ENCODE measurements at regions not wholly inside any gene's neighbourhood (a gene's known extent, or its start where the extent isn't known, plus 50 kb on each side); places are given as distances from the start of the nearest gene placed in this dataset.
"Not testable (repeated sequence)": the region's sequence is repeated elsewhere in the genome, so short reads cannot be mapped to it uniquely, and the experiment has no call there.

DNA sequence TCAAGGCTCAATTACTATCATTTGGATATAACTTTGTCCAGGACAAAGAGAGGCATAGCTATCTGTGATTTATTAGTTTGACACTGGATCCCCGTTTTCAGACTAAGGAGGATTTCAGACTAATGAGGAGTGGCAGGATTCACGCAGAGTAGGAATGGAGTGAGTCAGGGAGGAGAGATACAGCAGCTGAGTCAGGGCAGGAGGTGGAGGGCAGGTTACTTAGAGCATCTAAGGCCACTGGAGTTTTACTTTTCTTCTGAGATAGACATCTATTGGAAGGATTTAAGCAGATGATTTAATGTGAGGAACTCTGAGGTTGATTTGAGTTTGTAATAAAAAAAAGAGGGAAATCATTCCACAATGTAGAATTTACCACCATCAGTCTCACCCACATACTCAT, 110.6 kb downstream of the RPIA start:
- H3K27ac Mint-ChIP-seq, CTCF ChIA-PET, H3K27me3 Mint-ChIP-seq, H3K4me3 Mint-ChIP-seq, H3K9me3 Mint-ChIP-seq, DNase-seq, H3K36me3 Mint-ChIP-seq, H3K4me1 Mint-ChIP-seq: not testable (repeated sequence)

DNA sequence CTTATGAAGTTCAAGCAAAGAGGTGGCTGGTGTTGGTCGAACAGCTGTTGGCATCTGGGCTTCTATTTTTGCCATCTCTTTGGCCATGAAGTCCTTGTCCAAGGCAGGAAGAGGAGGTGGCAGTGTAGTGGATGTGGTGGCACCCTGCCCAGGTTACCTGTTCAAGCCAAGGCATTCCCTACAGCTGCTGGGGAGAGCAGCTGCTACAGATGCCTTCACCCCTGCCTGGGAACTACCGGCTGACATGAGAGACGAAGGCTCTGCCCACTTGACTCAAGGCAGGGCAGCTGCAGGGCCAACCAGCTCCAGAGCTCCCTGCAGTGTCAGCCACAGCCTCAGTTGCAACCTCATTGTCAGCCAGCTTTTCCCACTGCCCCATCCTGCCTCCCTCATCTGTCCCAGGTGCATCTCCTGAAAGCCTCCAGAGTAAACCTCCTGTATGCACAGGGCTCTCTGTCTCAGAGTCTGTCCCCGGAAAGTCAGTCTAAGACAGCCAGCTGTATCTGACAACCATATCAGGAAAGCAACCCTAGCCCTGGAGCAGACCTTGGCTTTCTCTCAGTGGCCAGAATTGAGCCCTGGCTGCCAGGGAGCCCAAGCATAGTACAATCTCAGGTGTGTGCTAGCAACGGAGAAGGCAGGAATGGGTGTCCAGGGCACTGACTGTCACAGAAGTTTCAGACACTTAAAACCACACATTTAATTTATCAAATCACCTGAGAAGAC, 115.9 kb downstream of the RPIA start:
- no peaks in the 10 kb centered on the region for H3K4me1 Mint-ChIP-seq
- DNase-seq: no peak
- H3K36me3 Mint-ChIP-seq: no peaks in the 10 kb centered on the region
- no peak overlapping the region for H3K4me3 Mint-ChIP-seq
- no peaks in the 10 kb centered on the region for H3K27me3 Mint-ChIP-seq
- no peaks in the 10 kb centered on the region for H3K9me3 Mint-ChIP-seq
- CTCF ChIA-PET: no interaction called here
- H3K27ac Mint-ChIP-seq: no peak overlapping the region

DNA sequence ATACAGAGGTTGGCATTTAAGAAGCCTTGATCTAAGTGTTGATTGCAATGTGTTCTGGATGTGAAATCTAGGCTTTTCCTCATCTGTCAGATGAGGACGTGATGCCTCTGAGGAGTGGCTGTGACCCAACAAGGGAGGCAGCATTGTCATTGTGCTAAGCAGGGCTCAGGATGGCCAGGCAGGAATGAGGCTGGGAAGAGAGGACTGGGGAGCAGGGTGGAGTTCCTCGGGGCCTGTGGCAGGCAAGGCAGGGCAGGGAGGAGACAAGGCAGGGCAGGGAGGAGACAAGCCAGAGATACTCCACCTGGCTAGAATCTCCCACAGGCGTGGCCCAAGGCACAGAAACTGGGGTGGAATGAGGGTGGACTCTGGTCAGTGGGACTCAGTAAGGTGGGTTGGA, 116.6 kb downstream of the RPIA start:
- Mint-ChIP-seq H3K27ac (no peak overlapping the region), H3K4me1 (no peaks in the 10 kb centered on the region), H3K27me3 (no peaks in the 10 kb centered on the region), H3K9me3 (no peaks in the 10 kb centered on the region), H3K4me3 (no peak overlapping the region), H3K36me3 (no peaks in the 10 kb centered on the region)
- CTCF ChIA-PET: no interaction called here
- no peak for DNase-seq

DNA sequence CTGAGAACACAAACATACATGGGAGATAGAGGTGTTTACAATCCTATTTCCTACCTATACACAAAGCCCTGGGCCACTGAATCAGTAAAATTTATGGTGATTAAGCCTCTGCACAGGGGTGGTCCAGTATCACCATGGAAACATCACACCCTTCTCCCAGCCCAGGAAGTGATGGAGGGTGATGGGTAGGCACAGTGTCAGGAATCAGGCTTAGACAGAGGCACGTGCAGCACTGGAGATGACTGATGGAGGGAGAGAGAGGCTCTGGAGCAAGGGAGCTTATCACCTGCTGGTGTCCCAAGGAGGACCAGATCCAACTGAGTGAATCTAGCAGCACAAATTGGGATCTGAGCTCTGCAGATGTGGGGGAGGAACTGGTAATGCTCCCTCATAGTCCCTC, 117.2 kb downstream of the RPIA start:
- no peaks in the 10 kb centered on the region for H3K36me3 Mint-ChIP-seq
- no peaks in the 10 kb centered on the region for H3K9me3 Mint-ChIP-seq
- H3K4me1 Mint-ChIP-seq: no peaks in the 10 kb centered on the region
- no peaks in the 10 kb centered on the region for H3K27me3 Mint-ChIP-seq
- CTCF ChIA-PET: no interaction called here
- no peak overlapping the region for H3K4me3 Mint-ChIP-seq
- DNase-seq: no peak
- H3K27ac Mint-ChIP-seq: no peak overlapping the region

DNA sequence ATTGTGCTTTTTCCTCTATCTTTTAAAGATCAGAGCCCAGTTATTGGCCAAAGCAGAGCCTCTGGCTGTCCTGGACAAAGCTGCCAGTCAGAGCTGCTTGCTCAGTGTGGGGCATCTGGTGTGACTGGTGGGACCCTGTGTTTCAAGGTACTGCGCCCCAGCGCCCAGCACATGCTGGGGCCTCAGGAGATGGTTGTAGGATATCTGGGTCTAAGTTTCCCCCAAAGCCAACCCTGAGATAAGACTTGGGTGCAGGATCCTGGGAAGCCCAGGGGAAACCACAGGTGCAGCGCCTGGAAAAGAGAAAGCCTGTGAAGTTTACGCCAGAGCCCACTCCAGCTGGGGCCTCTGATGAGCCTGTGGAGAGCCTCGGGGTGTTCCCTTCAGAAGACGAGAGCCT, 117.7 kb downstream of the RPIA start:
- no peak overlapping the region for H3K27ac Mint-ChIP-seq
- DNase-seq: no peak
- no peaks in the 10 kb centered on the region for H3K27me3 Mint-ChIP-seq
- H3K4me3 Mint-ChIP-seq: no peak overlapping the region
- H3K36me3 Mint-ChIP-seq: no peaks in the 10 kb centered on the region
- no peaks in the 10 kb centered on the region for H3K4me1 Mint-ChIP-seq
- CTCF ChIA-PET: no interaction called here
- H3K9me3 Mint-ChIP-seq: no peaks in the 10 kb centered on the region

GRCh38 chr2:88810017-88810416, 118.5 kb downstream of the RPIA start:
- Mint-ChIP-seq H3K36me3 (no peaks in the 10 kb centered on the region), H3K4me1 (no peaks in the 10 kb centered on the region), H3K27ac (no peak overlapping the region), H3K27me3 (no peaks in the 10 kb centered on the region), H3K4me3 (no peak overlapping the region), H3K9me3 (peaks cover 6% of the 10 kb centered on the region)
- DNase-seq: no peak
- CTCF ChIA-PET: no interaction called here

- H3K9me3 Mint-ChIP-seq: peaks cover 10% of the 10 kb centered on the region
- DNase-seq: no peak
- H3K27ac Mint-ChIP-seq: no peak overlapping the region
- no peak overlapping the region for H3K4me3 Mint-ChIP-seq
- no peaks in the 10 kb centered on the region for H3K4me1 Mint-ChIP-seq
- no peaks in the 10 kb centered on the region for H3K27me3 Mint-ChIP-seq
- H3K36me3 Mint-ChIP-seq: no peaks in the 10 kb centered on the region
- CTCF ChIA-PET: no interaction called here
Observed at GRCh38 chr2:88810488-88810887, 119.0 kb downstream of the RPIA start.

DNA sequence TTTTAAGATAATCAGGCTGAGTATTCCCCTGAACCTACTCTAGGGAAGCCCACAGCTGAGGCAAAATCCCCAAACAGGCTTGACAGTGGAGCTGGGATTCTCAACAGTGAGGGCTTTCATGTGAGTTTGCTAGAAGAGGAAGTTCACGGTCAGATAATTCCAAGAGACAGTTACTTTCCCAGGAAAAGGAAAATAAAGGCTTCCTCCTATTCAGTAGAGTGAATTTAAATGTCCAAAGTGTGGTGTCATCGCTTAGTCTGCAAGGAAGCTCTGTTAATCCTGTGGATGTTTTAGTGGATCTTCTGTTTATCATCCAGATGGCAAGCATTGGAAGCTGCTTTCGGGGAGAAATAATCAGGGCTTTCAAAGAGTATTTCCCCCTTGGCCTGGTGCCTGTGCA, 119.8 kb downstream of the RPIA start:
- CTCF ChIA-PET: no interaction called here

DNA sequence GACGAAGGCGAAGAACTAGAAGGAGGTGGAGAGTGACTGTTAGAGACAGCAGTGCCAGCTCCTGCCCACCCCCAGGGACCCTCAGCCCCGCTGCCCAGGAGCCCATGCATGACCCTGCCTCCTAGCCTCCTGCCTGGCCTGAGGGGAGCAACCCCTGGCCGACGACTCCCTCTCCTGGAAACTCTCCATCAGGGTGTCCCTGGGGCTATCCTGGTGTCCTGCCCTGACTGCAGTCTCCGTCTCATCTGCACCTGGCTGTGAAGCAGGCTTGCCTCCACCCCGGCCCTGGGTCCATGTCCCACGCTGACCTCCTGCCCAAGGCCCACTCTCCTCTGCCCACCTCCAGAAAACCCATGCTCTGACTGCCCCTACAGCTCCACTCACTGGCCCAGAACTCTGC, 120.2 kb downstream of the RPIA start:
- H3K36me3 Mint-ChIP-seq: no peaks in the 10 kb centered on the region

More for the DNA sequence above, 119.8 kb downstream of the RPIA start:
- Mint-ChIP-seq H3K9me3 (peaks cover 11% of the 10 kb centered on the region), H3K27me3 (no peaks in the 10 kb centered on the region), H3K4me1 (no peaks in the 10 kb centered on the region), H3K27ac (no peak overlapping the region), H3K4me3 (no peak overlapping the region), H3K36me3 (no peaks in the 10 kb centered on the region)
- DNase-seq: no peak

GRCh38 chr2:88813612-88814011, 122.1 kb downstream of the RPIA start:
- peaks cover 5% of the 10 kb centered on the region for H3K27me3 Mint-ChIP-seq
- peaks cover 11% of the 10 kb centered on the region for H3K9me3 Mint-ChIP-seq
- no peak for DNase-seq
- no peak overlapping the region for H3K27ac Mint-ChIP-seq
- H3K4me1 Mint-ChIP-seq: no peaks in the 10 kb centered on the region
- no peaks in the 10 kb centered on the region for H3K36me3 Mint-ChIP-seq
- CTCF ChIA-PET: no interaction called here
- H3K4me3 Mint-ChIP-seq: no peak overlapping the region

More for the DNA sequence above, 120.2 kb downstream of the RPIA start:
- no peak overlapping the region for H3K4me3 Mint-ChIP-seq
- no peak for DNase-seq
- CTCF ChIA-PET: no interaction called here
- peaks cover 11% of the 10 kb centered on the region for H3K9me3 Mint-ChIP-seq
- no peaks in the 10 kb centered on the region for H3K27me3 Mint-ChIP-seq
- H3K27ac Mint-ChIP-seq: no peak overlapping the region
- no peaks in the 10 kb centered on the region for H3K4me1 Mint-ChIP-seq

- no peaks in the 10 kb centered on the region for H3K4me1 Mint-ChIP-seq
- CTCF ChIA-PET: no interaction called here
- DNase-seq: no peak
- no peak overlapping the region for H3K4me3 Mint-ChIP-seq
- peaks cover 11% of the 10 kb centered on the region for H3K9me3 Mint-ChIP-seq
- peaks cover 5% of the 10 kb centered on the region for H3K27me3 Mint-ChIP-seq
- no peak overlapping the region for H3K27ac Mint-ChIP-seq
- H3K36me3 Mint-ChIP-seq: no peaks in the 10 kb centered on the region
Observed at GRCh38 chr2:88815282-88815681, 123.8 kb downstream of the RPIA start.

- Mint-ChIP-seq H3K4me1 (no peaks in the 10 kb centered on the region), H3K27ac (no peak overlapping the region)
Observed at GRCh38 chr2:88815697-88816096, 124.2 kb downstream of the RPIA start.

GRCh38 chr2:88818381-88818780, 126.9 kb downstream of the RPIA start:
- peaks cover 11% of the 10 kb centered on the region for H3K9me3 Mint-ChIP-seq
- H3K27me3 Mint-ChIP-seq: peaks cover 9% of the 10 kb centered on the region
- H3K27ac Mint-ChIP-seq: no peak overlapping the region
- CTCF ChIA-PET: no interaction called here
- H3K36me3 Mint-ChIP-seq: no peaks in the 10 kb centered on the region
- H3K4me3 Mint-ChIP-seq: no peak overlapping the region
- no peaks in the 10 kb centered on the region for H3K4me1 Mint-ChIP-seq
- no peak for DNase-seq

More at GRCh38 chr2:88815697-88816096, 124.2 kb downstream of the RPIA start:
- CTCF ChIA-PET: no interaction called here
- Mint-ChIP-seq H3K27me3 (peaks cover 6% of the 10 kb centered on the region), H3K4me3 (no peak overlapping the region), H3K36me3 (no peaks in the 10 kb centered on the region), H3K9me3 (peaks cover 11% of the 10 kb centered on the region)
- DNase-seq: no peak

DNA sequence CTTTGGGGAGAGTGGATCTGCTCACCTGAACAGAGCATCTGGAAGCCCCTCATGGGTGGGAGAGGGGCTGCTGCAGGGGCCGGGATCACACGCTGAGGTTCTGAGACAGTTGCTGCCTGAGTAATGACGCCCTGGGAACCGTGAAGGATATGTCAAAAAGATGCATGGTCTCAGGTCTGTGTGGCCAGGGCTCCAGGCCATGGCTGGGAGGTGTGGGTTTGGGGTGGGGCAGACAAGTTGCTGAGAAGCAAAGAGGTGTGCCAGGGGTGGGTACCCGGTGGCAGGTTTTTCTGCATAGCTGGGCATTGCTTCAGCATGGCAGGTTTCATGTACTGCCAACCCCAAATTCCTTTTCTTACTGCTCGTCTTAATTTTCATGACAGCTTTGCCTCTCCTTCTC, 133.5 kb downstream of the RPIA start:
- Mint-ChIP-seq H3K27ac (no peak overlapping the region), H3K36me3 (no peaks in the 10 kb centered on the region), H3K4me3 (no peak overlapping the region), H3K4me1 (no peaks in the 10 kb centered on the region), H3K27me3 (peaks cover 4% of the 10 kb centered on the region), H3K9me3 (no peaks in the 10 kb centered on the region)
- CTCF ChIA-PET: no interaction called here
- DNase-seq: no peak

DNA sequence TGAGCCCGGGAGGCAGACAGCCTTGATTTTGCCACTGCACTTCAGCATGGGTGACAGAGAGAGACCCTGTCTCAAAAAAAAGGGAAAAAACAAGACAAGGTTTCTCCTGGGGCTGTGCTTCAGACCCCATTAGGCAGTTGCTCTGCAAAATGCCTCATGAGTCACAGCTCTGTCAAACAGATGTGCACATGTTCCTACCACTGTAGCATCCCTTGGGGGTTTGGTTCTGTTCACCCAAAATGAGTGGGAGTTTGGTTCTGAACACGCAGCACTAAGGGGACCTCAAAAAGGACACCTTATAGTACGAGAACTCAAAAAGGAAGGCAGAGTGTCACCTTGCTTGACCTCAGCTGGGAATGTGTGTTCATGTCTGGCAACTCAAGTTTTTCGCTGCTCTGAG, 134.9 kb downstream of the RPIA start:
- Mint-ChIP-seq H3K36me3 (no peaks in the 10 kb centered on the region), H3K27ac (no peak overlapping the region), H3K4me3 (no peak overlapping the region), H3K27me3 (no peaks in the 10 kb centered on the region), H3K9me3 (no peaks in the 10 kb centered on the region), H3K4me1 (no peaks in the 10 kb centered on the region)
- DNase-seq: no peak
- CTCF ChIA-PET: no interaction called here

GRCh38 chr2:88827821-88828220, 136.3 kb downstream of the RPIA start:
- no peak for DNase-seq
- no peak overlapping the region for H3K4me3 Mint-ChIP-seq
- CTCF ChIA-PET: no interaction called here

More at GRCh38 chr2:88827821-88828220, 136.3 kb downstream of the RPIA start:
- H3K9me3 Mint-ChIP-seq: no peaks in the 10 kb centered on the region
- H3K36me3 Mint-ChIP-seq: no peaks in the 10 kb centered on the region
- H3K27ac Mint-ChIP-seq: no peak overlapping the region
- no peaks in the 10 kb centered on the region for H3K4me1 Mint-ChIP-seq
- H3K27me3 Mint-ChIP-seq: no peaks in the 10 kb centered on the region
